MCF 10A (cell line): ENCODE measurements at regions not wholly inside any gene's neighbourhood (a gene's known extent, or its start where the extent isn't known, plus 50 kb on each side); places are given as distances from the start of the nearest gene placed in this dataset.

Experiments
- BruUV-seq: library from RNA; stranded (reverse); fragments of 400-500 nt; replicated peaks from 2 replicates; lab custom pipeline; 2021; lab: Mats Ljungman, UMichigan
- CTCF ChIA-PET: fragments of 300-600 bp; sonication (Branson Sonifier 250); formaldehyde crosslinking; extraction: SDS; loops from one replicate; lab custom pipeline; 2021; ENCODE audit warnings: antibody characterized with exemption, inconsistent platforms; lab: Yijun Ruan, JAX
- POLR2A ChIA-PET: fragments of 300-600, 350-650 bp; sonication (Branson Sonifier 250); formaldehyde crosslinking; extraction: SDS; loops from one replicate; lab custom pipeline; 2020; ENCODE audit warnings: antibody characterized with exemption, inconsistent platforms; lab: Yijun Ruan, JAX
- DNase-seq: peaks from one replicate; pipeline ENCODE4 v3.0.0-alpha.2; 2018; ENCODE audit not compliant: unreplicated experiment
- H3K27ac Mint-ChIP-seq: one replicate; pipeline ENCODE4 v1.8.0; 2022; ENCODE audit warnings: mild to moderate bottlenecking, low read depth, mixed read lengths; ENCODE audit not compliant: unreplicated experiment
- H3K27me3 Mint-ChIP-seq: one replicate; pipeline ENCODE4 v1.8.0; 2022; ENCODE audit warnings: mixed read lengths; ENCODE audit not compliant: insufficient read depth, unreplicated experiment
- H3K36me3 Mint-ChIP-seq: one replicate; pipeline ENCODE4 v1.8.0; 2022; ENCODE audit warnings: mild to moderate bottlenecking, moderate library complexity, mixed read lengths; ENCODE audit not compliant: insufficient read depth, unreplicated experiment
- H3K4me1 Mint-ChIP-seq: one replicate; pipeline ENCODE4 v1.8.0; 2022; ENCODE audit warnings: mixed read lengths; ENCODE audit not compliant: insufficient read depth, unreplicated experiment
- H3K4me3 Mint-ChIP-seq: one replicate; pipeline ENCODE4 v1.8.0; 2022; ENCODE audit warnings: mild to moderate bottlenecking, moderate library complexity, mixed read lengths; ENCODE audit not compliant: unreplicated experiment
- H3K9me3 Mint-ChIP-seq: one replicate; pipeline ENCODE4 v1.8.0; 2022; ENCODE audit warnings: mixed read lengths; ENCODE audit not compliant: unreplicated experiment
- intact Hi-C: fragments of 100-400 bp; cut with micrococcal nuclease; formaldehyde crosslinking; loops from 2 replicates; pipeline ENCODE4 v1.14.1; 2022
- TF ChIP-seq, protein P1 (sequence below): fragments of 200-600 bp; IDR thresholded peaks from one replicate; pipeline ENCODE4 v1.8.0; 2022; ENCODE audit warnings: antibody characterized with exemption, mild to moderate bottlenecking; ENCODE audit not compliant: unreplicated experiment

DNA sequence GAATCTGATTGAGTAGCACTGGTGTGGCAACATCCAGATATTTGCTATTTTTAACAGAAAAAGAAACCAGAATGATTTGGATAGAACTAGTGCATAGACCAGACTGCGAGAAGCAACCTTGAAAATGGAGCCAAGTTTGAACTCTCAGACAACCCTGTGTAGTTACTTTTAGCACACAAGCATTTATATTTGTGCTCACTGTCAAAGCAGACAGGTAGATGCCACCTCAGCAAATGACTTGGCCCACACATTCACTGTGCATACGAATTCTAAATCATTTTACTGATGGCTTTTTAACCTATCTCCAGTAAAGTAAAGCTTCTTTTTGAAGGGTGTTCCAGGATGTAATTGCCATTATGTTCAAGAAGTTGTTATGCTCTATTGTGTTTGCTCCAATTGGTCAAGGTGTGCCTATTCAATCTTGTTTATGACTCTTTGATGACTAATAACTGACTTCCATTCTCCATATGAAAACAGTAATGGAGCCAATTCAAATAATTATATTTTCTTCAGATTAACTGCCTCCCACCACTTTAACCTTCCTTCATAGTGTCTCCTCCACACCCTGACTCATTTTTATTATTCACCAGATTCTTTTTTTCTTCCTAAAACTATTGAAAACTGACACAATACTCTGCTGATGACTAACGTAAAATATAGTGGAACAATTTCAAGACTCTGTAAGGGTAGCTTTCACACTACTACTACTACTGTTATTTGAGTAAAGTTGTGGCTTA, 138.5 kb downstream of the CCER1 start:
- BruUV-seq: no TSS peak
- TF ChIP-seq, protein P1, sequence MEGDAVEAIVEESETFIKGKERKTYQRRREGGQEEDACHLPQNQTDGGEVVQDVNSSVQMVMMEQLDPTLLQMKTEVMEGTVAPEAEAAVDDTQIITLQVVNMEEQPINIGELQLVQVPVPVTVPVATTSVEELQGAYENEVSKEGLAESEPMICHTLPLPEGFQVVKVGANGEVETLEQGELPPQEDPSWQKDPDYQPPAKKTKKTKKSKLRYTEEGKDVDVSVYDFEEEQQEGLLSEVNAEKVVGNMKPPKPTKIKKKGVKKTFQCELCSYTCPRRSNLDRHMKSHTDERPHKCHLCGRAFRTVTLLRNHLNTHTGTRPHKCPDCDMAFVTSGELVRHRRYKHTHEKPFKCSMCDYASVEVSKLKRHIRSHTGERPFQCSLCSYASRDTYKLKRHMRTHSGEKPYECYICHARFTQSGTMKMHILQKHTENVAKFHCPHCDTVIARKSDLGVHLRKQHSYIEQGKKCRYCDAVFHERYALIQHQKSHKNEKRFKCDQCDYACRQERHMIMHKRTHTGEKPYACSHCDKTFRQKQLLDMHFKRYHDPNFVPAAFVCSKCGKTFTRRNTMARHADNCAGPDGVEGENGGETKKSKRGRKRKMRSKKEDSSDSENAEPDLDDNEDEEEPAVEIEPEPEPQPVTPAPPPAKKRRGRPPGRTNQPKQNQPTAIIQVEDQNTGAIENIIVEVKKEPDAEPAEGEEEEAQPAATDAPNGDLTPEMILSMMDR: no peak
- ChIA-PET CTCF (interaction anchor here (1.8 kb wide), 1 partner anchor 38 kb away, joined by 6 read pairs; no protein-coding TSS in a partner anchor), POLR2A (no interaction called here)
- no peak overlapping the region for H3K4me3 Mint-ChIP-seq
- DNase-seq: peak; percentile 49
- no peak overlapping the region for H3K27ac Mint-ChIP-seq
- H3K27me3 Mint-ChIP-seq: no peaks in the 10 kb centered on the region
- intact Hi-C loops: no loop called here
- H3K4me1 Mint-ChIP-seq: peaks cover 14% of the 10 kb centered on the region
- no peaks in the 10 kb centered on the region for H3K36me3 Mint-ChIP-seq
- no peaks in the 10 kb centered on the region for H3K9me3 Mint-ChIP-seq

DNA sequence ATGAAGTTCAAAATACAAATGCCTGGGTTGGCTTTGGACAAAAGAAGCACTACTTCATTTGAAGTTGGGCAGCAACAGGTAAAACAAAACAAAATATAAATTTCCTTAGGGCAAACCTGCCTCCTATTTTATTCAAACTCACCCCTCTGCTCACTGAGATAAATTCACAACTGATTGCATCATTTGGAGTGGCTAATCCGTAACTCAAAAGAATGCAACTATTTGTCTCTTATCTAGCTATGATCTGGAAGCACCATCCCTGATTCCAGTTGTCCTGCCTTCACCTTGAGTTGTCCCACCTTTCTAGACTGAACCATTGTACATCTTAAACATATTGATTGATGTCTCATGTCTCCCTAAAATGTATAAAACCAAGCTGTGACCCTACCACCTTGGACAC, 145.0 kb downstream of the CCER1 start:
- H3K36me3 Mint-ChIP-seq: no peaks in the 10 kb centered on the region
- no peak overlapping the region for H3K27ac Mint-ChIP-seq
- H3K4me1 Mint-ChIP-seq: peaks cover 5% of the 10 kb centered on the region
- TF ChIP-seq, protein P1: no peak
- intact Hi-C loops: no loop called here
- BruUV-seq: no TSS peak
- H3K4me3 Mint-ChIP-seq: no peak overlapping the region
- DNase-seq: no peak
- H3K27me3 Mint-ChIP-seq: no peaks in the 10 kb centered on the region
- POLR2A ChIA-PET: no interaction called here
- no peaks in the 10 kb centered on the region for H3K9me3 Mint-ChIP-seq
- CTCF ChIA-PET: interaction anchor here (0.5 to 1.3 kb wide), 3 partner anchors 15 to 42 kb away, joined by 3 read pairs; no protein-coding TSS in a partner anchor

DNA sequence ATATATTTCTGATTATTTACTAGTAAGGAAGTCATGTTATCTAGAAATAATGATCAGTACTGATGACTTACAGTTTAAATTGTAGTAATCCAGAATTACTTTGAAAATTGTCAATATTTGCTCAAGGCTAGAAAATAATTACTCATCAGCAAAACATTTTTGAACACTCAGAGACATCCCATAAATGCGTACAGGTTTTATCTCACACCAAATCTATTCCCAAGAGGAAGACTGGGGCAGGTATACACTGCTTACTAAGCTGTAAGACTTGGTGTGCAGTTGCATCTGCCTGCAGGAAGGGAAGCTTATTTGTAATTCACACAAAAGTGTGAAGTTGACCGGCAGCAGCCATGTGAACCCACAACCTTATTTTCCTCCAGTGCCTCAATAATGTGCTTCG, 146.4 kb downstream of the CCER1 start:
- ChIA-PET POLR2A (interaction anchor here (1.0 kb wide), 1 partner anchor 17 kb away, joined by 3 read pairs; no protein-coding TSS in a partner anchor), CTCF (no interaction called here)
- Mint-ChIP-seq H3K36me3 (no peaks in the 10 kb centered on the region), H3K27me3 (no peaks in the 10 kb centered on the region), H3K4me1 (peaks cover 5% of the 10 kb centered on the region), H3K9me3 (no peaks in the 10 kb centered on the region), H3K27ac (no peak overlapping the region), H3K4me3 (no peak overlapping the region)
- TF ChIP-seq, protein P1: no peak
- no TSS peak for BruUV-seq
- intact Hi-C loops: no loop called here
- DNase-seq: no peak

DNA sequence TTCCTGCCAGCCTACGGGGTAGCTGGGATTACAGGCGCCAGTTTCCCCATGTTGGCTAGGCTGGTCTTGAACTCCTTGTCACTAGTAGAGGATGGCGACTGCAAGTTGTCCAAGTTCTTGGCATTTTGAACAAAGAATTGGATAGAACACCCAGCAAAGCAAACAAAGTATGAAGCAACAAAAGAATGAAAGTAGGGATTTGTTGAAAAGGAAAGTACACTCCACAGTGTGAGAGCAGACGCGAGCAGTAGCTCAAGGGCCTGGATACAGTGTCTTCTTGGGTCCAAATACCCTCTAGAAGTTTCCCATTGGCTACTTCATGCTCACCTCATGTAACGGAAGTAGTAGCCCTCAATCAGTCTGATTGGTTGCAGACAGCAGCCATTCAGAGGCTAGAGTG, 152.2 kb downstream of the CCER1 start:
- Mint-ChIP-seq H3K9me3 (no peaks in the 10 kb centered on the region), H3K27me3 (no peaks in the 10 kb centered on the region), H3K27ac (no peak overlapping the region), H3K36me3 (no peaks in the 10 kb centered on the region), H3K4me1 (no peaks in the 10 kb centered on the region), H3K4me3 (no peak overlapping the region)
- intact Hi-C loops: no loop called here
- ChIA-PET POLR2A (no interaction called here), CTCF (interaction anchor here (0.6 kb wide), 1 partner anchor 143 kb away, joined by 3 read pairs; no protein-coding TSS in a partner anchor)
- no TSS peak for BruUV-seq
- TF ChIP-seq, protein P1: no peak
- no peak for DNase-seq
